Stimulated activated CD4-positive, alpha-beta T cell treated with anti-CD3 and anti-CD28 coated beads, Interleukin-1b, Interleukin-23, amount 100 ng/mL, for 4 hours (primary cell): ENCODE measurements at regions not wholly inside any gene's neighbourhood (a gene's known extent, or its start where the extent isn't known, plus 50 kb on each side); places are given as distances from the start of the nearest gene placed in this dataset.

Experiments used
- DNase-seq, 2 donors: peaks; one replicate each; pipeline ENCODE4 v3.0.0-alpha.2; 2020; ENCODE audit warnings: low read depth in 2 of 2

GRCh38 chr2:150618245-150618895 lies 130.9 kb upstream of the RND3 start:
- no peak for DNase-seq

- DNase-seq, result no peak
Observed at GRCh38 chr2:150617351-150617978, 130.0 kb upstream of the RND3 start.

- no peak for DNase-seq
Observed at GRCh38 chr2:150612957-150613710, 125.7 kb upstream of the RND3 start.

GRCh38 chr2:150610670-150611279 lies 123.3 kb upstream of the RND3 start:
- DNase-seq, result no peak

- no peak for DNase-seq
Observed at GRCh38 chr2:150609831-150610582, 122.5 kb upstream of the RND3 start.

- DNase-seq, result no peak
Observed at GRCh38 chr2:150608341-150608740, 120.9 kb upstream of the RND3 start.

GRCh38 chr2:150607390-150607811 lies 119.9 kb upstream of the RND3 start:
- no peak for DNase-seq

- no peak for DNase-seq
Observed at GRCh38 chr2:150606380-150607060, 119.1 kb upstream of the RND3 start.

GRCh38 chr2:150605664-150606063 lies 118.2 kb upstream of the RND3 start:
- no peak for DNase-seq

- DNase-seq, result no peak
Observed at GRCh38 chr2:150601280-150602038, 114.0 kb upstream of the RND3 start.

- DNase-seq, result no peak
Observed at GRCh38 chr2:150599889-150600288, 112.4 kb upstream of the RND3 start.

GRCh38 chr2:150598383-150598782 lies 110.9 kb upstream of the RND3 start:
- DNase-seq, result no peak

GRCh38 chr2:150595803-150596470 lies 108.5 kb upstream of the RND3 start:
- no peak for DNase-seq

- no peak for DNase-seq
Observed at GRCh38 chr2:150594299-150594698, 106.8 kb upstream of the RND3 start.

GRCh38 chr2:150591496-150592285 lies 104.2 kb upstream of the RND3 start:
- no peak for DNase-seq

GRCh38 chr2:150589681-150590080 lies 102.2 kb upstream of the RND3 start:
- DNase-seq, result no peak

GRCh38 chr2:150588506-150588870 lies 101.0 kb upstream of the RND3 start:
- no peak for DNase-seq

- DNase-seq, result no peak
Observed at GRCh38 chr2:150587547-150588505, 100.4 kb upstream of the RND3 start.
